Vagina (tissue), 2 donors: ENCODE measurements at regions not wholly inside any gene's neighbourhood (a gene's known extent, or its start where the extent isn't known, plus 50 kb on each side); places are given as distances from the start of the nearest gene placed in this dataset.

ENCODE experiments used
- DNase-seq, 2 donors: peaks; one replicate each; pipeline ENCODE4 v3.0.0-alpha.2; 2017; ENCODE audit errors: extremely low spot score in 2 of 2
- H3K27ac ChIP-seq: fragments of 200-600 bp; sonication (generic); one replicate; pipeline ENCODE4 v1.5.1; 2019
- H3K27me3 ChIP-seq: fragments of 200-600 bp; sonication (generic); one replicate; pipeline ENCODE4 v1.5.1; 2019
- H3K36me3 ChIP-seq, 2 donors: fragments of 200-600 bp; sonication (generic); one replicate each; pipeline ENCODE4 v1.5.1; 2017 to 2019
- H3K4me1 ChIP-seq: fragments of 200-600 bp; sonication (generic); one replicate; pipeline ENCODE4 v1.5.1; 2019
- H3K4me3 ChIP-seq, 2 donors: fragments of 200-600 bp; sonication (generic); 1 replicate in 1 of 2; 2 replicates in 1 of 2; pipeline ENCODE4 v1.5.1; 2016 to 2019
- H3K9me3 ChIP-seq: fragments of 200-600 bp; sonication (generic); one replicate; pipeline ENCODE4 v1.5.1; 2019
- CTCF ChIP-seq, 3 experiments: fragments of 450-650 bp in 2 of 3; fragments of 200-600 bp in 1 of 3; sonication (generic) in 1 of 3; IDR thresholded peaks; one replicate each; pipeline ENCODE4 v1.5.1; 2017 to 2019; ENCODE audit warnings: antibody characterized with exemption in 3 of 3, mild to moderate bottlenecking in 2 of 3, moderate library complexity in 2 of 3
- POLR2A ChIP-seq, 2 donors: fragments of 450-650 bp; IDR thresholded peaks; one replicate each; pipeline ENCODE4 v1.6.1; 2017; ENCODE audit warnings: antibody characterized with exemption in 2 of 2, mild to moderate bottlenecking in 2 of 2, moderate library complexity in 2 of 2
- POLR2AphosphoS5 ChIP-seq, 2 donors: sonication (generic); formaldehyde crosslinking; IDR thresholded peaks; one replicate each; pipeline ENCODE4 v1.9.0; 2017; ENCODE audit warnings: antibody characterized with exemption in 2 of 2, mild to moderate bottlenecking in 2 of 2, low read depth in 1 of 2; ENCODE audit not compliant: insufficient read depth in 1 of 2
- intact Hi-C: fragments of 100-400 bp; cut with DNase I; formaldehyde crosslinking; loops from one replicate; pipeline ENCODE4 v1.15.1; 2023

- intact Hi-C loops: no loop called here
- Histone ChIP-seq H3K4me1 (no peaks in the 10 kb centered on the region), H3K27me3 (no peaks in the 10 kb centered on the region), H3K9me3 (no peaks in the 10 kb centered on the region), H3K4me3 (no peak overlapping the region), H3K27ac (no peak overlapping the region), H3K36me3 (no peaks in the 10 kb centered on the region)
- DNase-seq: no peak
- no peak for TF ChIP-seq POLR2AphosphoS5 (IDR thresholded peaks at IDR 0.05; ENCODE audit: insufficient read depth in 1 of 2, low read depth in 1 of 2)
- no peak for TF ChIP-seq POLR2A (IDR thresholded peaks at IDR 0.05)
- no peak for TF ChIP-seq CTCF (IDR thresholded peaks at IDR 0.05)
Observed at GRCh38 chr21:35543746-35544145, 494.6 kb upstream of the RUNX1 start.

- no peaks in the 10 kb centered on the region for H3K27me3 ChIP-seq
- intact Hi-C loops: no loop called here
- no peak overlapping the region for H3K4me3 ChIP-seq
- no peak for DNase-seq
- TF ChIP-seq CTCF (IDR thresholded peaks at IDR 0.05) (no peak), POLR2A (IDR thresholded peaks at IDR 0.05) (no peak), POLR2AphosphoS5 (IDR thresholded peaks at IDR 0.05; ENCODE audit: insufficient read depth in 1 of 2, low read depth in 1 of 2) (no peak)
- no peaks in the 10 kb centered on the region for H3K36me3 ChIP-seq
- H3K27ac ChIP-seq: no peak overlapping the region
- H3K9me3 ChIP-seq: no peaks in the 10 kb centered on the region
- no peaks in the 10 kb centered on the region for H3K4me1 ChIP-seq
Observed at GRCh38 chr21:35540950-35541638, 492.0 kb upstream of the RUNX1 start.

GRCh38 chr21:35538386-35538785, 489.3 kb upstream of the RUNX1 start:
- no peaks in the 10 kb centered on the region for H3K36me3 ChIP-seq
- TF ChIP-seq POLR2A (IDR thresholded peaks at IDR 0.05) (no peak), POLR2AphosphoS5 (IDR thresholded peaks at IDR 0.05; ENCODE audit: insufficient read depth in 1 of 2, low read depth in 1 of 2) (no peak), CTCF (IDR thresholded peaks at IDR 0.05) (no peak)
- intact Hi-C loops: no loop called here
- H3K27me3 ChIP-seq: no peaks in the 10 kb centered on the region
- no peak for DNase-seq
- H3K4me1 ChIP-seq: no peaks in the 10 kb centered on the region
- no peak overlapping the region for H3K4me3 ChIP-seq
- no peaks in the 10 kb centered on the region for H3K9me3 ChIP-seq
- H3K27ac ChIP-seq: no peak overlapping the region

- DNase-seq: no peak
- Histone ChIP-seq H3K27me3 (no peaks in the 10 kb centered on the region), H3K27ac (no peak overlapping the region)
Observed at GRCh38 chr21:35537604-35538003, 488.5 kb upstream of the RUNX1 start.

More at GRCh38 chr21:35537604-35538003, 488.5 kb upstream of the RUNX1 start:
- H3K4me3 ChIP-seq: no peak overlapping the region
- no peaks in the 10 kb centered on the region for H3K4me1 ChIP-seq
- TF ChIP-seq CTCF (IDR thresholded peaks at IDR 0.05) (no peak), POLR2A (IDR thresholded peaks at IDR 0.05) (no peak), POLR2AphosphoS5 (IDR thresholded peaks at IDR 0.05; ENCODE audit: insufficient read depth in 1 of 2, low read depth in 1 of 2) (no peak)
- intact Hi-C loops: no loop called here
- no peaks in the 10 kb centered on the region for H3K9me3 ChIP-seq
- no peaks in the 10 kb centered on the region for H3K36me3 ChIP-seq
